ENCODE measurements at regions not wholly inside any gene's neighbourhood (a gene's known extent, or its start where the extent isn't known, plus 50 kb on each side); places are given as distances from the start of the nearest gene placed in this dataset.

- no peak for TF ChIP-seq POLR2A (IDR thresholded peaks at IDR 0.05; ENCODE audit: low read depth, low read length)
- TF ChIP-seq MAX (IDR thresholded peaks at IDR 0.05; ENCODE audit: insufficient read depth, insufficient read length) = no peak
- TF ChIP-seq CTCF (IDR thresholded peaks at IDR 0.05; ENCODE audit: extremely low read depth in 1 of 2, insufficient read depth in 1 of 2, low read depth in 1 of 2, low read length in 2 of 2) = no peak
- TF ChIP-seq EZH2 (IDR thresholded peaks at IDR 0.05; ENCODE audit: borderline replicate concordance, low read depth, low read length, severe bottlenecking) = no peak
- TF ChIP-seq POLR2AphosphoS5 (IDR thresholded peaks at IDR 0.05; ENCODE audit: insufficient read depth, low read depth, low read length) = no peak
- TF ChIP-seq JUN (IDR thresholded peaks at IDR 0.05; ENCODE audit: borderline replicate concordance, insufficient read depth, insufficient read length, low read depth) = no peak
Measured at GRCh38 chr6:113209315-113209714, 647.8 kb upstream of the MARCKS start.

Measured in endothelial cell of umbilical vein (primary cell).